ENCODE measurements at regions not wholly inside any gene's neighbourhood (a gene's known extent, or its start where the extent isn't known, plus 50 kb on each side); places are given as distances from the start of the nearest gene placed in this dataset.

DNA sequence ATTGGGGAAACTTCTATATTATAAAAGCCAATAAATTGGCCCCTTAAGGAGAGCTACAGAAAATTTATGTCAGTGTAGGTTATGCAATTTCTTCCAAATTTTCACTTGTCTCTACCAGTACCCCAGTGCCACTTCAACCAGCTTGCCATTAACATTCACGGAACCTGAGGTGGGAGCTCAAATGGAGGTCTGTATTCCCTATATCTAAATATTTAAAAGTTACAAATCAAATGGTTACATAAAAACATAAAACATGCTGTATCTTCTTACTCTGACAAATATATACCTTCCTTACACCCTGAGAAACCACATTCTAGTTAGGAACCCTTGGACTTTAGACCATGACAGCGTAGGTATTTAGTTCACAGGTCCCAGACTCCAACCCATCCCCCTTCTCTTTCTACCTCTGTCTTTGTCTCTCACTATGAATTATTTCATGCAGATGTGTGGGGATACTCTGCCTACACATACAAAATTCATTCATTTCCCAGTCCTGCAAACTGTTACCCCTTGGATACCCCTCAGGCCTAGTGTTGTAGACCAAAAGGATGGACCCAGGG lies 127.8 kb upstream of the PMFBP1 start:
- Histone ChIP-seq H2AFZ (ENCODE audit: low read length) (no peak overlapping the region), H3K4ac (replicated peaks; ENCODE audit: insufficient read length, low read depth, low read length) (no peak overlapping the region), H3K23me2 (ENCODE audit: low read depth, low read length) (no peaks in the 10 kb centered on the region), H3K4me3 (ENCODE audit: extremely low read depth in 1 of 4, insufficient read depth in 2 of 4, low read depth in 3 of 4, low read length in 4 of 4) (no peak overlapping the region), H3K9ac (replicated peaks in 1 of 4; ENCODE audit: extremely low read depth in 1 of 4, low read depth in 3 of 4, low read length in 3 of 4) (no peak overlapping the region), H2BK5ac (ENCODE audit: low read depth, low read length) (no peak overlapping the region), H3K18ac (ENCODE audit: extremely low read depth, low read length) (no peak overlapping the region), H3K9me3 (ENCODE audit: insufficient read depth in 2 of 2, low read depth in 1 of 2, low read length in 1 of 2) (0 out of 4 replicates have a peak, but pooled peaks cover 0 to 2% of the 10 kb centered on the region in 2 experiments), H3K4me1 (replicated peaks in 1 of 4; ENCODE audit: control insufficient read depth in 3 of 4, insufficient read depth in 4 of 4, low read length in 3 of 4) (no peaks in the 10 kb centered on the region), H2BK15ac (ENCODE audit: low read length) (no peak overlapping the region), H2BK20ac (ENCODE audit: low read length) (no peak overlapping the region), H3K27me3 (replicated peaks in 1 of 4; ENCODE audit: control insufficient read depth in 3 of 4, extremely low read depth in 1 of 4, insufficient read depth in 3 of 4, low read length in 3 of 4) (no peaks in the 10 kb centered on the region), H3K36me3 (ENCODE audit: control insufficient read depth in 2 of 4, insufficient read depth in 4 of 4, low read length in 3 of 4) (no peaks in the 10 kb centered on the region), H3K4me2 (ENCODE audit: insufficient read depth in 1 of 2, low read depth in 2 of 2, low read length in 2 of 2) (no peak overlapping the region), H3K79me2 (ENCODE audit: control insufficient read depth in 1 of 2, insufficient read depth in 2 of 2, low read length in 2 of 2) (no peaks in the 10 kb centered on the region), H3K27ac (ENCODE audit: low read depth, low read length) (no peak overlapping the region), H3K79me1 (ENCODE audit: low read depth, low read length) (no peaks in the 10 kb centered on the region), H3K56ac (replicated peaks; ENCODE audit: insufficient read length, low read depth, low read length) (no peak overlapping the region), H4K8ac (ENCODE audit: extremely low read depth, insufficient read depth, low read length) (no peak overlapping the region), H4K91ac (replicated peaks; ENCODE audit: insufficient read length, low read length) (no peak overlapping the region), H4K20me1 (replicated peaks in 1 of 2; ENCODE audit: control insufficient read depth in 1 of 2, insufficient read depth in 2 of 2, low read length in 2 of 2) (no peaks in the 10 kb centered on the region), H4K5ac (ENCODE audit: insufficient read length, low read depth, low read length) (no peak overlapping the region), H3K14ac (ENCODE audit: insufficient read length) (no peak overlapping the region), H2BK120ac (replicated peaks; ENCODE audit: low read depth, low read length) (no peak overlapping the region), H2AK5ac (ENCODE audit: low read depth, low read length) (no peak overlapping the region), H2BK12ac (ENCODE audit: low read depth, low read length) (no peak overlapping the region), H3K23ac (ENCODE audit: insufficient read length) (no peak overlapping the region)
- ChIA-PET POLR2A (ENCODE audit: partially characterized antibody) (no interaction called here), CTCF (ENCODE audit: partially characterized antibody) (interaction anchor here (0.5 kb wide), 1 partner anchor 1372 kb away, joined by 3 read pairs; no protein-coding TSS in a partner anchor)
- FAIRE-seq (no peak), DNase-seq (ENCODE audit: low read depth in 1 of 2, low spot score in 2 of 2) (no peak)
- no peak for TF ChIP-seq SRF (IDR thresholded peaks at IDR 0.05; ENCODE audit: low read depth, low read length)
- no peak for TF ChIP-seq BCL11A (IDR thresholded peaks at IDR 0.05; ENCODE audit: low read depth in 2 of 2, low read length in 2 of 2)
- no peak for TF ChIP-seq EGR1 (IDR thresholded peaks at IDR 0.05; ENCODE audit: borderline replicate concordance, low read depth, low read length)
- no peak for TF ChIP-seq BRCA1 (IDR thresholded peaks at IDR 0.05; ENCODE audit: low read depth, low read length)
- TF ChIP-seq SIN3A (conservative IDR thresholded peaks at IDR 0.05 in 1 of 2, IDR thresholded peaks at IDR 0.05 in 1 of 2; ENCODE audit: low read depth in 1 of 2, low read length in 2 of 2), result no peak
- TF ChIP-seq, protein P1, sequence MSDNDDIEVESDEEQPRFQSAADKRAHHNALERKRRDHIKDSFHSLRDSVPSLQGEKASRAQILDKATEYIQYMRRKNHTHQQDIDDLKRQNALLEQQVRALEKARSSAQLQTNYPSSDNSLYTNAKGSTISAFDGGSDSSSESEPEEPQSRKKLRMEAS (IDR thresholded peaks at IDR 0.05), result no peak
- no peak for TF ChIP-seq CTBP2 (IDR thresholded peaks at IDR 0.05; ENCODE audit: borderline replicate concordance, insufficient read depth, insufficient read length, low read length)
- TF ChIP-seq, protein P2, sequence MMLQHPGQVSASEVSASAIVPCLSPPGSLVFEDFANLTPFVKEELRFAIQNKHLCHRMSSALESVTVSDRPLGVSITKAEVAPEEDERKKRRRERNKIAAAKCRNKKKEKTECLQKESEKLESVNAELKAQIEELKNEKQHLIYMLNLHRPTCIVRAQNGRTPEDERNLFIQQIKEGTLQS (IDR thresholded peaks at IDR 0.05; ENCODE audit: insufficient read depth, low read depth, low read length), result no peak
- no peak for TF ChIP-seq SUZ12 (IDR thresholded peaks at IDR 0.05; ENCODE audit: low read length)
- TF ChIP-seq SIRT6 (IDR thresholded peaks at IDR 0.05; ENCODE audit: low read length), result no peak
- no peak for TF ChIP-seq TBP (IDR thresholded peaks at IDR 0.05; ENCODE audit: low read depth, low read length)
- no peak for TF ChIP-seq SAP30 (IDR thresholded peaks at IDR 0.05; ENCODE audit: insufficient read depth, insufficient replicate concordance, low read length)
- TF ChIP-seq HDAC2 (IDR thresholded peaks at IDR 0.05; ENCODE audit: borderline replicate concordance in 1 of 2, low read depth in 2 of 2, low read length in 2 of 2), result no peak
- WGBS, 2 experiments (ENCODE audit: extremely low coverage in 1 of 2, insufficient coverage in 1 of 2, insufficient read length in 1 of 2, insufficient replicate concordance in 2 of 2, low coverage in 1 of 2, low lambda C conversion rate in 2 of 2, missing lambda C conversion rate in 1 of 2), result 96% methylated on average over 2 of the region's 2 CpGs; no CpG with 5 or more reads in 1 of the 2 experiments
